IgD-negative memory B cell (primary cell): ENCODE measurements at regions not wholly inside any gene's neighbourhood (a gene's known extent, or its start where the extent isn't known, plus 50 kb on each side); places are given as distances from the start of the nearest gene placed in this dataset.

Source experiments
- H3K27ac Mint-ChIP-seq, 3 donors: one replicate each; pipeline ENCODE4 v1.8.0; 2020 to 2022; ENCODE audit warnings: mild to moderate bottlenecking in 3 of 3, mixed read lengths in 3 of 3, moderate library complexity in 1 of 3
- H3K27me3 Mint-ChIP-seq: one replicate; pipeline ENCODE4 v1.8.0; 2021; ENCODE audit warnings: mixed read lengths
- H3K36me3 Mint-ChIP-seq: one replicate; pipeline ENCODE4 v1.8.0; 2020; ENCODE audit warnings: mild to moderate bottlenecking, mixed read lengths
- H3K4me1 Mint-ChIP-seq, 3 donors: one replicate each; pipeline ENCODE4 v1.8.0; 2020 to 2022; ENCODE audit warnings: mixed read lengths in 3 of 3, mild to moderate bottlenecking in 1 of 3
- H3K4me3 Mint-ChIP-seq, 4 donors: one replicate each; pipeline ENCODE4 v1.8.0; 2020 to 2022; ENCODE audit warnings: mild to moderate bottlenecking in 4 of 4, mixed read lengths in 4 of 4, moderate library complexity in 3 of 4
- H3K9me3 Mint-ChIP-seq, 3 donors: one replicate each; pipeline ENCODE4 v1.8.0; 2020 to 2021; ENCODE audit warnings: mixed read lengths in 3 of 3, mild to moderate bottlenecking in 1 of 3

GRCh38 chr7:128164061-128164954, 76.8 kb upstream of the LEP start:
- Mint-ChIP-seq H3K4me3 (peak overlapping the region in 1 of 4 donors; percentile 88), H3K4me1 (peaks cover 8 to 10% (median 10%) of the 10 kb centered on the region in 3 donors), H3K36me3 (peaks cover 9% of the 10 kb centered on the region), H3K27me3 (peaks cover 71% of the 10 kb centered on the region), H3K9me3 (peaks cover 0 to 3% (median 0%) of the 10 kb centered on the region in 3 donors), H3K27ac (no peak overlapping the region)

- Mint-ChIP-seq H3K27me3 (peaks cover 74% of the 10 kb centered on the region), H3K27ac (peak overlapping the region in 1 of 3 donors; percentile 48), H3K4me1 (peaks cover 8 to 10% (median 10%) of the 10 kb centered on the region in 3 donors), H3K9me3 (peaks cover 0 to 3% (median 0%) of the 10 kb centered on the region in 3 donors), H3K36me3 (peaks cover 8% of the 10 kb centered on the region), H3K4me3 (peak overlapping the region in 3 of 4 donors; percentile 28 to 88 (median 83))
These were observed 76.0 kb upstream of the LEP start for GRCh38 chr7:128164955-128165670.

- Mint-ChIP-seq H3K36me3 (peaks cover 8% of the 10 kb centered on the region), H3K4me3 (peak overlapping the region; percentile 81 to 90 (median 88)), H3K4me1 (peaks cover 8 to 10% (median 10%) of the 10 kb centered on the region in 3 donors), H3K27ac (peak overlapping the region in 1 of 3 donors; percentile 48), H3K9me3 (peaks cover 0 to 3% (median 0%) of the 10 kb centered on the region in 3 donors), H3K27me3 (peaks cover 66% of the 10 kb centered on the region)
These were observed 75.1 kb upstream of the LEP start for GRCh38 chr7:128165927-128166420.

GRCh38 chr7:128166603-128167041, 74.5 kb upstream of the LEP start:
- peaks cover 62% of the 10 kb centered on the region for H3K27me3 Mint-ChIP-seq
- H3K27ac Mint-ChIP-seq = peak overlapping the region in 1 of 3 donors; percentile 74
- H3K4me3 Mint-ChIP-seq = peak overlapping the region; percentile 81 to 90 (median 88)
- peaks cover 8 to 10% (median 10%) of the 10 kb centered on the region in 3 donors for H3K4me1 Mint-ChIP-seq
- peaks cover 0 to 3% (median 0%) of the 10 kb centered on the region in 3 donors for H3K9me3 Mint-ChIP-seq
- H3K36me3 Mint-ChIP-seq = peaks cover 8% of the 10 kb centered on the region

GRCh38 chr7:128167042-128167701, 73.9 kb upstream of the LEP start:
- Mint-ChIP-seq H3K4me3 (peak overlapping the region; percentile 81 to 90 (median 88)), H3K9me3 (peaks cover 0 to 3% (median 0%) of the 10 kb centered on the region in 3 donors), H3K27ac (no peak overlapping the region), H3K36me3 (peaks cover 8% of the 10 kb centered on the region), H3K27me3 (peaks cover 60% of the 10 kb centered on the region), H3K4me1 (peaks cover 8 to 12% (median 10%) of the 10 kb centered on the region in 3 donors)

GRCh38 chr7:128167791-128168666, 73.0 kb upstream of the LEP start:
- H3K4me1 Mint-ChIP-seq = peaks cover 12 to 18% (median 13%) of the 10 kb centered on the region in 3 donors
- peak overlapping the region; percentile 54 to 84 (median 76) for H3K4me3 Mint-ChIP-seq
- no peak overlapping the region for H3K27ac Mint-ChIP-seq
- H3K27me3 Mint-ChIP-seq = peaks cover 54% of the 10 kb centered on the region
- no peaks in the 10 kb centered on the region for H3K9me3 Mint-ChIP-seq
- H3K36me3 Mint-ChIP-seq = peaks cover 5% of the 10 kb centered on the region

GRCh38 chr7:128168667-128169210, 72.3 kb upstream of the LEP start:
- Mint-ChIP-seq H3K9me3 (no peaks in the 10 kb centered on the region), H3K36me3 (peaks cover 5% of the 10 kb centered on the region), H3K27me3 (peaks cover 49% of the 10 kb centered on the region), H3K27ac (no peak overlapping the region), H3K4me3 (peak overlapping the region; percentile 34 to 88 (median 78)), H3K4me1 (peaks cover 14 to 21% (median 15%) of the 10 kb centered on the region in 3 donors)

GRCh38 chr7:128170461-128170860, 70.6 kb upstream of the LEP start:
- Mint-ChIP-seq H3K27me3 (peaks cover 38% of the 10 kb centered on the region), H3K4me3 (no peak overlapping the region), H3K27ac (no peak overlapping the region), H3K36me3 (peaks cover 3% of the 10 kb centered on the region), H3K9me3 (no peaks in the 10 kb centered on the region), H3K4me1 (peaks cover 19 to 24% (median 20%) of the 10 kb centered on the region in 3 donors)

- Mint-ChIP-seq H3K36me3 (peaks cover 3% of the 10 kb centered on the region), H3K4me3 (no peak overlapping the region), H3K27ac (no peak overlapping the region), H3K27me3 (peaks cover 30% of the 10 kb centered on the region), H3K9me3 (no peaks in the 10 kb centered on the region), H3K4me1 (peaks cover 15 to 19% (median 18%) of the 10 kb centered on the region in 3 donors)
These were observed 69.6 kb upstream of the LEP start for GRCh38 chr7:128171342-128171918.

GRCh38 chr7:128172151-128172550, 68.9 kb upstream of the LEP start:
- no peak overlapping the region for H3K4me3 Mint-ChIP-seq
- no peaks in the 10 kb centered on the region for H3K9me3 Mint-ChIP-seq
- H3K27me3 Mint-ChIP-seq = peaks cover 30% of the 10 kb centered on the region
- H3K4me1 Mint-ChIP-seq = peaks cover 15 to 22% (median 17%) of the 10 kb centered on the region in 3 donors
- H3K27ac Mint-ChIP-seq = no peak overlapping the region
- peaks cover 3% of the 10 kb centered on the region for H3K36me3 Mint-ChIP-seq

GRCh38 chr7:128172963-128173362, 68.1 kb upstream of the LEP start:
- Mint-ChIP-seq H3K4me1 (peaks cover 18 to 27% (median 24%) of the 10 kb centered on the region in 3 donors), H3K27ac (peak overlapping the region in 1 of 3 donors; percentile 21), H3K4me3 (no peak overlapping the region), H3K27me3 (peaks cover 25% of the 10 kb centered on the region), H3K9me3 (no peaks in the 10 kb centered on the region), H3K36me3 (peaks cover 3% of the 10 kb centered on the region)

GRCh38 chr7:128174386-128174785, 66.7 kb upstream of the LEP start:
- Mint-ChIP-seq H3K36me3 (no peaks in the 10 kb centered on the region), H3K27me3 (peaks cover 15% of the 10 kb centered on the region)

GRCh38 chr7:128176696-128177095, 64.4 kb upstream of the LEP start:
- H3K4me1 Mint-ChIP-seq = peaks cover 45 to 50% (median 47%) of the 10 kb centered on the region in 3 donors
- no peak overlapping the region for H3K27ac Mint-ChIP-seq
- no peaks in the 10 kb centered on the region for H3K9me3 Mint-ChIP-seq
- H3K27me3 Mint-ChIP-seq = peaks cover 17% of the 10 kb centered on the region
- peak overlapping the region in 1 of 4 donors; percentile 30 for H3K4me3 Mint-ChIP-seq
- H3K36me3 Mint-ChIP-seq = no peaks in the 10 kb centered on the region

More at GRCh38 chr7:128174386-128174785, 66.7 kb upstream of the LEP start:
- peaks cover 31 to 37% (median 35%) of the 10 kb centered on the region in 3 donors for H3K4me1 Mint-ChIP-seq
- H3K4me3 Mint-ChIP-seq = peak overlapping the region in 1 of 4 donors; percentile 58
- peak overlapping the region in 1 of 3 donors; percentile 17 for H3K27ac Mint-ChIP-seq
- no peaks in the 10 kb centered on the region for H3K9me3 Mint-ChIP-seq
